ENCODE measurements at regions not wholly inside any gene's neighbourhood (a gene's known extent, or its start where the extent isn't known, plus 50 kb on each side); places are given as distances from the start of the nearest gene placed in this dataset.

- TF ChIP-seq ZNF565 (CRISPR knock-in tag; conservative IDR thresholded peaks at IDR 0.05; ENCODE audit: low read depth) (no peak), ARNTL (CRISPR knock-in tag; IDR thresholded peaks at IDR 0.05; ENCODE audit: borderline replicate concordance, low read depth) (no peak), TOX (CRISPR knock-in tag; IDR thresholded peaks at IDR 0.05; ENCODE audit: borderline replicate concordance) (no peak), ZNF8 (CRISPR knock-in tag; IDR thresholded peaks at IDR 0.05) (no peak), ZFP3 (CRISPR knock-in tag; IDR thresholded peaks at IDR 0.05) (no peak), TCF4 (CRISPR knock-in tag; IDR thresholded peaks at IDR 0.05; ENCODE audit: borderline replicate concordance) (no peak), GLIS3 (CRISPR knock-in tag; IDR thresholded peaks at IDR 0.05) (no peak), ZFP30 (CRISPR knock-in tag; IDR thresholded peaks at IDR 0.05) (no peak), OSR1 (CRISPR knock-in tag; IDR thresholded peaks at IDR 0.05) (no peak), ZNF70 (CRISPR knock-in tag; IDR thresholded peaks at IDR 0.05) (no peak), RARB (CRISPR knock-in tag; IDR thresholded peaks at IDR 0.05) (no peak), CREB5 (CRISPR knock-in tag; IDR thresholded peaks at IDR 0.05; ENCODE audit: low read depth) (no peak), SNAI2 (CRISPR knock-in tag; IDR thresholded peaks at IDR 0.05) (no peak), PATZ1 (CRISPR knock-in tag; IDR thresholded peaks at IDR 0.05; ENCODE audit: borderline replicate concordance) (no peak), PPARA (CRISPR knock-in tag; IDR thresholded peaks at IDR 0.05; ENCODE audit: borderline replicate concordance) (no peak), CSDC2 (CRISPR knock-in tag; IDR thresholded peaks at IDR 0.05) (no peak)
- no peak for ATAC-seq
Measured at GRCh38 chr20:60658681-60659080, 593.4 kb upstream of the CDH4 start.

- no peak for ATAC-seq
- TF ChIP-seq OSR1 (CRISPR knock-in tag; IDR thresholded peaks at IDR 0.05) (no peak), RARB (CRISPR knock-in tag; IDR thresholded peaks at IDR 0.05) (no peak)
Measured at GRCh38 chr20:60659240-60659639, 592.8 kb upstream of the CDH4 start.

- ATAC-seq, result no peak
- TF ChIP-seq GLIS3 (CRISPR knock-in tag; IDR thresholded peaks at IDR 0.05) (no peak), ZFP30 (CRISPR knock-in tag; IDR thresholded peaks at IDR 0.05) (no peak), ARNTL (CRISPR knock-in tag; IDR thresholded peaks at IDR 0.05; ENCODE audit: borderline replicate concordance, low read depth) (no peak), ISL1 (CRISPR knock-in tag; IDR thresholded peaks at IDR 0.05) (no peak), POU6F1 (CRISPR knock-in tag; IDR thresholded peaks at IDR 0.05; ENCODE audit: borderline replicate concordance, low read depth) (no peak), SNAI2 (CRISPR knock-in tag; IDR thresholded peaks at IDR 0.05) (no peak), ZC3H10 (CRISPR knock-in tag; IDR thresholded peaks at IDR 0.05) (no peak), ZFP3 (CRISPR knock-in tag; IDR thresholded peaks at IDR 0.05) (no peak), CSRNP3 (CRISPR knock-in tag; IDR thresholded peaks at IDR 0.05) (no peak), PATZ1 (CRISPR knock-in tag; IDR thresholded peaks at IDR 0.05; ENCODE audit: borderline replicate concordance) (no peak), TSHZ2 (CRISPR knock-in tag; IDR thresholded peaks at IDR 0.05) (no peak), CSDC2 (CRISPR knock-in tag; IDR thresholded peaks at IDR 0.05) (no peak), TCF4 (CRISPR knock-in tag; IDR thresholded peaks at IDR 0.05; ENCODE audit: borderline replicate concordance) (no peak), CREB5 (CRISPR knock-in tag; IDR thresholded peaks at IDR 0.05; ENCODE audit: low read depth) (no peak), RARB (CRISPR knock-in tag; IDR thresholded peaks at IDR 0.05) (no peak), ZNF70 (CRISPR knock-in tag; IDR thresholded peaks at IDR 0.05) (no peak), ZNF565 (CRISPR knock-in tag; conservative IDR thresholded peaks at IDR 0.05; ENCODE audit: low read depth) (no peak), OSR1 (CRISPR knock-in tag; IDR thresholded peaks at IDR 0.05) (no peak), ESRRG (CRISPR knock-in tag; IDR thresholded peaks at IDR 0.05) (no peak), TOX (CRISPR knock-in tag; IDR thresholded peaks at IDR 0.05; ENCODE audit: borderline replicate concordance) (no peak)
Measured at GRCh38 chr20:60662307-60662706, 589.8 kb upstream of the CDH4 start.
